GM23338 (cell line): ENCODE measurements at regions not wholly inside any gene's neighbourhood (a gene's known extent, or its start where the extent isn't known, plus 50 kb on each side); places are given as distances from the start of the nearest gene placed in this dataset.

Source experiments
- ATAC-seq: fragments of 200-7000 bp; cut with Tn5 transposase; 3 replicates; pipeline ENCODE4 v1.9.1; 2020
- DNase-seq: peaks from one replicate; pipeline ENCODE4 v3.0.0-alpha.2; 2015; ENCODE audit warnings: low spot score
- H2AFZ ChIP-seq: fragments of 200-600 bp; sonication (generic); 2 replicates; pipeline ENCODE4 v1.8.0; 2016; ENCODE audit warnings: antibody characterized with exemption, mild to moderate bottlenecking, moderate library complexity
- H3F3A ChIP-seq: fragments of 200-600 bp; sonication (generic); replicated peaks from 2 replicates; pipeline ENCODE4 v1.8.0; 2017; ENCODE audit warnings: antibody characterized with exemption, mixed run types, low read depth
- H3K27ac ChIP-seq: fragments of 200-600 bp; sonication (generic); 2 replicates; pipeline ENCODE4 v1.6.1; 2016; ENCODE audit warnings: low read depth
- H3K27me3 ChIP-seq: fragments of 200-600 bp; sonication (generic); 2 replicates; pipeline ENCODE4 v1.8.0; 2016; ENCODE audit warnings: mild to moderate bottlenecking, mixed run types, moderate library complexity; ENCODE audit not compliant: insufficient read depth
- H3K36me3 ChIP-seq: fragments of 200-600 bp; sonication (generic); 2 replicates; pipeline ENCODE4 v1.8.0; 2016; ENCODE audit warnings: mild to moderate bottlenecking; ENCODE audit not compliant: insufficient read depth
- H3K4me1 ChIP-seq: fragments of 200-600 bp; sonication (generic); 2 replicates; pipeline ENCODE4 v1.8.0; 2016; ENCODE audit warnings: mild to moderate bottlenecking, moderate library complexity; ENCODE audit not compliant: insufficient read depth
- H3K4me2 ChIP-seq: fragments of 200-600 bp; sonication (generic); 2 replicates; pipeline ENCODE4 v1.7.1; 2017; ENCODE audit warnings: mixed run types
- H3K4me3 ChIP-seq: fragments of 200-600 bp; sonication (generic); 2 replicates; pipeline ENCODE4 v1.6.1; 2016; ENCODE audit warnings: mixed run types
- H3K79me2 ChIP-seq: fragments of 200-600 bp; sonication (generic); replicated peaks from 2 replicates; pipeline ENCODE4 v1.8.0; 2017; ENCODE audit warnings: mild to moderate bottlenecking; ENCODE audit not compliant: insufficient read depth
- H3K9me2 ChIP-seq: fragments of 200-600 bp; sonication (generic); 2 replicates; pipeline ENCODE4 v1.8.0; 2017; ENCODE audit not compliant: insufficient read depth
- H4K20me1 ChIP-seq: fragments of 200-600 bp; sonication (generic); replicated peaks from 2 replicates; pipeline ENCODE4 v1.8.0; 2017; ENCODE audit warnings: mild to moderate bottlenecking; ENCODE audit not compliant: insufficient read depth
- H3K27ac Mint-ChIP-seq: 2 replicates; pipeline ENCODE4 v1.8.0; 2020; ENCODE audit warnings: inconsistent platforms, mild to moderate bottlenecking, moderate library complexity, mixed read lengths
- H3K27me3 Mint-ChIP-seq: 3 replicates; pipeline ENCODE4 v1.8.0; 2022; ENCODE audit warnings: low read depth, mild to moderate bottlenecking, moderate library complexity, mixed read lengths, inconsistent platforms; ENCODE audit not compliant: insufficient read depth, poor library complexity
- H3K36me3 Mint-ChIP-seq: 3 replicates; pipeline ENCODE4 v1.8.0; 2021; ENCODE audit warnings: low read depth, mild to moderate bottlenecking, inconsistent platforms, moderate library complexity, mixed read lengths
- H3K4me1 Mint-ChIP-seq: 3 replicates; pipeline ENCODE4 v1.8.0; 2020; ENCODE audit warnings: mild to moderate bottlenecking, inconsistent platforms, mixed read lengths
- H3K4me3 Mint-ChIP-seq: 3 replicates; pipeline ENCODE4 v1.8.0; 2021; ENCODE audit warnings: moderate library complexity, mild to moderate bottlenecking, inconsistent platforms, mixed read lengths
- H3K9me3 Mint-ChIP-seq: 3 replicates; pipeline ENCODE4 v1.8.0; 2020; ENCODE audit warnings: moderate library complexity, mild to moderate bottlenecking, inconsistent platforms, mixed read lengths
- CREB1 ChIP-seq: fragments of 250-450 bp; sonication (Bioruptor Pico); IDR thresholded peaks from 2 replicates; pipeline ENCODE4 v1.5.0; 2020; ENCODE audit warnings: low read depth, mild to moderate bottlenecking, moderate library complexity
- JUNB ChIP-seq: IDR thresholded peaks from one replicate; pipeline ENCODE4 v1.6.1; 2016; ENCODE audit warnings: antibody characterized with exemption; ENCODE audit not compliant: unreplicated experiment
- NANOG ChIP-seq: IDR thresholded peaks from 2 replicates; pipeline ENCODE4 v1.6.1; 2016; ENCODE audit warnings: antibody characterized with exemption, borderline replicate concordance
- POLR2AphosphoS5 ChIP-seq: IDR thresholded peaks from 2 replicates; pipeline ENCODE4 v1.6.1; 2016; ENCODE audit warnings: antibody characterized with exemption, low read depth
- STAT1 ChIP-seq: IDR thresholded peaks from one replicate; pipeline ENCODE4 v1.6.1; 2016; ENCODE audit warnings: antibody characterized with exemption; ENCODE audit not compliant: unreplicated experiment
- TF ChIP-seq, protein P1 (sequence below): IDR thresholded peaks from one replicate; pipeline ENCODE4 v1.6.1; 2018; ENCODE audit warnings: antibody characterized with exemption; ENCODE audit not compliant: unreplicated experiment
- TF ChIP-seq, protein P2 (sequence below): fragments of 250-450 bp; sonication (Bioruptor Pico); IDR thresholded peaks from 2 replicates; pipeline ENCODE4 v1.5.0; 2020; ENCODE audit warnings: mild to moderate bottlenecking, moderate library complexity

DNA sequence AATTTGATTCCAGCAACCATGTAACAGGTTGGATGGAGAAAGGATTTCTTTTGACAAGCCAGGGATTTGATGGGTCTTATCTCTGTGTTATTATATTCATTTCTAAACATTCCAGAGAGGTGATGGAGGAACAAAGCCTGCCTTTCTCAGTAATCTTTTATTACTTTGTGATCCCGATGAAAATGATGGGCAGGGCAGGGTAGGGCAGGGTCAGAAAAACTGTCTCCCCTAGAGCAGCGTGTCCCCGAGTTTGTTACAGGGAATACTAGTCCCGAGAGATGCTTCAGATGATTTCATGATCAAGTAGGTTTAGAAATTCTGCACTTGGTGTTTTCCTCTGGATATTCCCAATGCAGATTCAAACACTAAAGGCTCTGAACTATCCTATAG lies 111.8 kb upstream of the RGMA start:
- H2AFZ ChIP-seq: no peak overlapping the region
- H3K4me2 ChIP-seq: no peak overlapping the region
- no peaks in the 10 kb centered on the region for H4K20me1 ChIP-seq
- no peaks in the 10 kb centered on the region for H3K27me3 ChIP-seq
- no peak overlapping the region for H3K4me3 ChIP-seq
- no peaks in the 10 kb centered on the region for H3K36me3 ChIP-seq
- H3K27ac ChIP-seq: no peak overlapping the region
- H3K9me3 Mint-ChIP-seq: peaks cover 9% of the 10 kb centered on the region; the same call in 1 of the 3 replicates
- no peak overlapping the region for H3K4me3 Mint-ChIP-seq
- ATAC-seq (no peak), DNase-seq (no peak)
- peaks cover 10% of the 10 kb centered on the region for H3K27me3 Mint-ChIP-seq
- peaks cover 6% of the 10 kb centered on the region; the same call in 2 of the 3 replicates for H3K36me3 Mint-ChIP-seq
- no peak overlapping the region for H3K27ac Mint-ChIP-seq
- TF ChIP-seq STAT1 (no peak), JUNB (no peak), POLR2AphosphoS5 (no peak)
- TF ChIP-seq, protein P1, sequence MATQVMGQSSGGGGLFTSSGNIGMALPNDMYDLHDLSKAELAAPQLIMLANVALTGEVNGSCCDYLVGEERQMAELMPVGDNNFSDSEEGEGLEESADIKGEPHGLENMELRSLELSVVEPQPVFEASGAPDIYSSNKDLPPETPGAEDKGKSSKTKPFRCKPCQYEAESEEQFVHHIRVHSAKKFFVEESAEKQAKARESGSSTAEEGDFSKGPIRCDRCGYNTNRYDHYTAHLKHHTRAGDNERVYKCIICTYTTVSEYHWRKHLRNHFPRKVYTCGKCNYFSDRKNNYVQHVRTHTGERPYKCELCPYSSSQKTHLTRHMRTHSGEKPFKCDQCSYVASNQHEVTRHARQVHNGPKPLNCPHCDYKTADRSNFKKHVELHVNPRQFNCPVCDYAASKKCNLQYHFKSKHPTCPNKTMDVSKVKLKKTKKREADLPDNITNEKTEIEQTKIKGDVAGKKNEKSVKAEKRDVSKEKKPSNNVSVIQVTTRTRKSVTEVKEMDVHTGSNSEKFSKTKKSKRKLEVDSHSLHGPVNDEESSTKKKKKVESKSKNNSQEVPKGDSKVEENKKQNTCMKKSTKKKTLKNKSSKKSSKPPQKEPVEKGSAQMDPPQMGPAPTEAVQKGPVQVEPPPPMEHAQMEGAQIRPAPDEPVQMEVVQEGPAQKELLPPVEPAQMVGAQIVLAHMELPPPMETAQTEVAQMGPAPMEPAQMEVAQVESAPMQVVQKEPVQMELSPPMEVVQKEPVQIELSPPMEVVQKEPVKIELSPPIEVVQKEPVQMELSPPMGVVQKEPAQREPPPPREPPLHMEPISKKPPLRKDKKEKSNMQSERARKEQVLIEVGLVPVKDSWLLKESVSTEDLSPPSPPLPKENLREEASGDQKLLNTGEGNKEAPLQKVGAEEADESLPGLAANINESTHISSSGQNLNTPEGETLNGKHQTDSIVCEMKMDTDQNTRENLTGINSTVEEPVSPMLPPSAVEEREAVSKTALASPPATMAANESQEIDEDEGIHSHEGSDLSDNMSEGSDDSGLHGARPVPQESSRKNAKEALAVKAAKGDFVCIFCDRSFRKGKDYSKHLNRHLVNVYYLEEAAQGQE: no peak
- H3K4me1 Mint-ChIP-seq: peaks cover 22% of the 10 kb centered on the region
- H3F3A ChIP-seq: no peaks in the 10 kb centered on the region
- H3K4me1 ChIP-seq: peaks cover 5% of the 10 kb centered on the region; the same call in 1 of the 2 replicates
- peaks cover 9% of the 10 kb centered on the region for H3K9me2 ChIP-seq
- H3K79me2 ChIP-seq: no peaks in the 10 kb centered on the region

DNA sequence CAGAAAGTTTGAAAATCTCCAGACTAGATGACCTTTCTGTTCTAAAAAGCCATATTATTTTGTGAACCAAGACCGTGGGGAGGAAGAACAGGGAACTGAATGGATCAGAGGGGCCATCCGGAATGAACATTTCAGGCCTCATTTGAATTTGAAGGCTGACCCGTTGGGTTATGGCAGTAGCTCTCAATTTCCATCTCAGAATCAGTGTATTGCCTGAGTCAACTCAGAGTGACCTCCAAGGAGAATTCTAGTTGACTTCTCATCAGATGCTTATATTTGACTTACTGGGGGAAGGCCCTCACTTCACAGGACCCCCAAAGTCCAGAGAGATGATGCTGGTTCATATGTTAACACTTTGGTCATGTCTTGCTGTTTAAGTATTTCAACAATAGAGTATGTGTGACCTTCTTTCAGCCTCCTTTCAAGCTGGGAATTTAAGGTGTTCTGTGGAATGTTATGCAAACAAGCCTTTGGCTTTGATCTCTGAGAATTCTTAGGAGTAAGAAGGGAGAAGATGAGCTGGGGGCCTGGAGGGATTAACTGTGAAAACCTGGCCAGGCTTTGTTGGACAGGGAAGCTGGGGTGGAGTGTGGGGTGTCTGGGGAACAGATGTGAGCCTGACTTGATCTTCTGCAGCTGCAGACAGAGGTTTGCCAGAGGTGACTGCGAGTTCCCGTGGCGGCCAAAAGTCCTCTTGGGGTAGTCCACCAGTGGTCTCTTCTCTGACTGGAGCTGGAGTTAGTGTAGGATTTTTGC lies 111.2 kb upstream of the RGMA start:
- Histone ChIP-seq H4K20me1 (no peaks in the 10 kb centered on the region), H2AFZ (no peak overlapping the region), H3K79me2 (no peaks in the 10 kb centered on the region), H3K4me3 (no peak overlapping the region), H3K4me2 (no peak overlapping the region), H3K27ac (no peak overlapping the region), H3K9me2 (peaks cover 9% of the 10 kb centered on the region), H3K36me3 (no peaks in the 10 kb centered on the region), H3K27me3 (no peaks in the 10 kb centered on the region), H3F3A (no peaks in the 10 kb centered on the region), H3K4me1 (peaks cover 5% of the 10 kb centered on the region; the same call in 1 of the 2 replicates)
- ATAC-seq: peak; percentile 67
- Mint-ChIP-seq H3K4me1 (peaks cover 18% of the 10 kb centered on the region), H3K36me3 (peaks cover 6% of the 10 kb centered on the region; the same call in 2 of the 3 replicates), H3K27me3 (peaks cover 10% of the 10 kb centered on the region), H3K27ac (no peak overlapping the region), H3K9me3 (peaks cover 9% of the 10 kb centered on the region; the same call in 1 of the 3 replicates), H3K4me3 (no peak overlapping the region)
- DNase-seq: peak; percentile 73
- TF ChIP-seq, protein P1: no peak
- TF ChIP-seq, protein P2, sequence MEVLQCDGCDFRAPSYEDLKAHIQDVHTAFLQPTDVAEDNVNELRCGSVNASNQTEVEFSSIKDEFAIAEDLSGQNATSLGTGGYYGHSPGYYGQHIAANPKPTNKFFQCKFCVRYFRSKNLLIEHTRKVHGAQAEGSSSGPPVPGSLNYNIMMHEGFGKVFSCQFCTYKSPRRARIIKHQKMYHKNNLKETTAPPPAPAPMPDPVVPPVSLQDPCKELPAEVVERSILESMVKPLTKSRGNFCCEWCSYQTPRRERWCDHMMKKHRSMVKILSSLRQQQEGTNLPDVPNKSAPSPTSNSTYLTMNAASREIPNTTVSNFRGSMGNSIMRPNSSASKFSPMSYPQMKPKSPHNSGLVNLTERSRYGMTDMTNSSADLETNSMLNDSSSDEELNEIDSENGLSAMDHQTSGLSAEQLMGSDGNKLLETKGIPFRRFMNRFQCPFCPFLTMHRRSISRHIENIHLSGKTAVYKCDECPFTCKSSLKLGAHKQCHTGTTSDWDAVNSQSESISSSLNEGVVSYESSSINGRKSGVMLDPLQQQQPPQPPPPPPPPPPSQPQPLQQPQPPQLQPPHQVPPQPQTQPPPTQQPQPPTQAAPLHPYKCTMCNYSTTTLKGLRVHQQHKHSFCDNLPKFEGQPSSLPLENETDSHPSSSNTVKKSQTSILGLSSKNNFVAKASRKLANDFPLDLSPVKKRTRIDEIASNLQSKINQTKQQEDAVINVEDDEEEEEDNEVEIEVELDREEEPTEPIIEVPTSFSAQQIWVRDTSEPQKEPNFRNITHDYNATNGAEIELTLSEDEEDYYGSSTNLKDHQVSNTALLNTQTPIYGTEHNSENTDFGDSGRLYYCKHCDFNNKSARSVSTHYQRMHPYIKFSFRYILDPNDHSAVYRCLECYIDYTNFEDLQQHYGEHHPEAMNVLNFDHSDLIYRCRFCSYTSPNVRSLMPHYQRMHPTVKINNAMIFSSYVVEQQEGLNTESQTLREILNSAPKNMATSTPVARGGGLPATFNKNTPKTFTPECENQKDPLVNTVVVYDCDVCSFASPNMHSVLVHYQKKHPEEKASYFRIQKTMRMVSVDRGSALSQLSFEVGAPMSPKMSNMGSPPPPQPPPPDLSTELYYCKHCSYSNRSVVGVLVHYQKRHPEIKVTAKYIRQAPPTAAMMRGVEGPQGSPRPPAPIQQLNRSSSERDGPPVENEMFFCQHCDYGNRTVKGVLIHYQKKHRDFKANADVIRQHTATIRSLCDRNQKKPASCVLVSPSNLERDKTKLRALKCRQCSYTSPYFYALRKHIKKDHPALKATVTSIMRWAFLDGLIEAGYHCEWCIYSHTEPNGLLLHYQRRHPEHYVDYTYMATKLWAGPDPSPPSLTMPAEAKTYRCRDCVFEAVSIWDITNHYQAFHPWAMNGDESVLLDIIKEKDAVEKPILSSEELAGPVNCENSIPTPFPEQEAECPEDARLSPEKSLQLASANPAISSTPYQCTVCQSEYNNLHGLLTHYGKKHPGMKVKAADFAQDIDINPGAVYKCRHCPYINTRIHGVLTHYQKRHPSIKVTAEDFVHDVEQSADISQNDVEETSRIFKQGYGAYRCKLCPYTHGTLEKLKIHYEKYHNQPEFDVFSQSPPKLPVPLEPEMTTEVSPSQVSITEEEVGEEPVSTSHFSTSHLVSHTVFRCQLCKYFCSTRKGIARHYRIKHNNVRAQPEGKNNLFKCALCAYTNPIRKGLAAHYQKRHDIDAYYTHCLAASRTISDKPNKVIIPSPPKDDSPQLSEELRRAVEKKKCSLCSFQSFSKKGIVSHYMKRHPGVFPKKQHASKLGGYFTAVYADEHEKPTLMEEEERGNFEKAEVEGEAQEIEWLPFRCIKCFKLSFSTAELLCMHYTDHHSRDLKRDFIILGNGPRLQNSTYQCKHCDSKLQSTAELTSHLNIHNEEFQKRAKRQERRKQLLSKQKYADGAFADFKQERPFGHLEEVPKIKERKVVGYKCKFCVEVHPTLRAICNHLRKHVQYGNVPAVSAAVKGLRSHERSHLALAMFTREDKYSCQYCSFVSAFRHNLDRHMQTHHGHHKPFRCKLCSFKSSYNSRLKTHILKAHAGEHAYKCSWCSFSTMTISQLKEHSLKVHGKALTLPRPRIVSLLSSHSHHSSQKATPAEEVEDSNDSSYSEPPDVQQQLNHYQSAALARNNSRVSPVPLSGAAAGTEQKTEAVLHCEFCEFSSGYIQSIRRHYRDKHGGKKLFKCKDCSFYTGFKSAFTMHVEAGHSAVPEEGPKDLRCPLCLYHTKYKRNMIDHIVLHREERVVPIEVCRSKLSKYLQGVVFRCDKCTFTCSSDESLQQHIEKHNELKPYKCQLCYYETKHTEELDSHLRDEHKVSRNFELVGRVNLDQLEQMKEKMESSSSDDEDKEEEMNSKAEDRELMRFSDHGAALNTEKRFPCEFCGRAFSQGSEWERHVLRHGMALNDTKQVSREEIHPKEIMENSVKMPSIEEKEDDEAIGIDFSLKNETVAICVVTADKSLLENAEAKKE (CRISPR knock-in tag): peak; percentile 88; the same call in 1 of the 2 replicates
- TF ChIP-seq CREB1 (CRISPR knock-in tag): no peak
- TF ChIP-seq NANOG: 0 out of 2 replicates have a peak, but pooled peaks have one; percentile 16
